ENCODE measurements at regions not wholly inside any gene's neighbourhood (a gene's known extent, or its start where the extent isn't known, plus 50 kb on each side); places are given as distances from the start of the nearest gene placed in this dataset.

DNA sequence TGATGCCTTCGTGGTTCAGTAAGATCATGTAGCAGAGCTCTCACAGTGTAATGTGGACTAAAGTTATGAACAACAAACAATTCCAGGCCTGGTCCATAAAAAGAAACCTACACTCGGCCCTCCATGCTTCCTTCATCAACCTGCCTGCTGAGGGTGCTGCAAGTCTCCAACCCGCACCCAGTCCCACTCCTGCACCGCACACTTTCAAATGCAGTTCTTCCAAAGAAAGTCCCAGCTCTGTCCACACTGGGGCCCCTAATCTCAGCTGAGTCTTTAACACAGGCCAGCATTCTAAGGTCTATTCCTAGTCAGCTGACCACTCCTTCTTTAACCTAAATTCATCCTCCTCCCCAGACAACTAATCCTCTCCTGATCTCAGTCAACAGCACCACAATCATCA is 71.5 kb upstream of the NR5A2 start:
- DNase-seq: no peak

DNA sequence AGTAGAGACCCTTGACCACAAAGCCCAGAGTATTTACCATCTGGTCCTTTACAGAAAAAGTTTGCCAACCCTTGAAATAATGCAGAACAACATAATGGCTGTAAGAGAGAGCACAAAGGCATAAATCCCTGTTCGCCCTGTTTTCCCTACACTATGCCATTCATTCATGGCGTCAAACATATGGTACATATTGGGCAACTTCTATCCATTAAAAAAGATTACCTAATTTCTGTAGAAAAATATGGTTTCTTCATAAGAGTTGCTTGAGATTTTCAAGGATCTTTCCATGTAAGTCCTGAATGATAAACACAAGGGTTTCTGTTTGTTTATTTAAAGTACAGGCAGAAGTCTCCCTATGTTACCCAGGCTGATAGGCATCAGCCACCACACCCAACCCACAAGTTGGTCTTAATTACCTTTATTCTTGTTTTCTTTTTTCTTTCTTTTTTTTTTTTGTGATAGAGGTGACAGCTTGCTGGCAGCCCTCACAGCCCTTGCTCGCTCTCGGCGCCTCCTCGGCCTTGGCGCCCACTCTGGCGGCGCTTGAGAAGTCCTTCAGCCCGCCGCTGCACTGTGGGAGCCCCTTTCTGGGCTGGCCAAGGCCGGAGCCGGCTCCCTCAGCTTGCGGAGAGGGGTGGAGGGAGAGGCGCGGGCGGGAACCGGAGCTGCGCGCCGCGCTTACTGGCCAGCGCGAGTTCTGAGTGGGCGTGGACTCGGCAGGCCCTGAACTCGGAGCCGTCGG is 68.3 kb upstream of the NR5A2 start:
- no peak for DNase-seq

DNA sequence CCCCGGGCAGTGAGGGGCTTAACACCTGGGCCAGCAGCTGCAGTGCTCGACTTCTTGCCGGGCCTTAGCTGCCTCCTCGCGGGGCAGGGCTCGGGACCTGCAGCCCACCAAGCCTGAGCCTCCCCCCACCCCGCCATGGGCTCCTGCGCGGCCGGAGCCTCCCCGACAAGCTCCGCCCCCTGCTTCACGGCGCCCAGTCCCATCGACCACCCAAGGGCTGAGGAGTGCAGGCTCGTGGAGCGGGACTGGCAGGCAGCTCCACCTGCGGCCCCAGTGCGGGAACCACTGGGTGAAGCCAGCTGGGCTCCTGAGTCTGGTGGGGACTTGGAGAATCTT is 67.8 kb upstream of the NR5A2 start:
- DNase-seq: no peak

DNA sequence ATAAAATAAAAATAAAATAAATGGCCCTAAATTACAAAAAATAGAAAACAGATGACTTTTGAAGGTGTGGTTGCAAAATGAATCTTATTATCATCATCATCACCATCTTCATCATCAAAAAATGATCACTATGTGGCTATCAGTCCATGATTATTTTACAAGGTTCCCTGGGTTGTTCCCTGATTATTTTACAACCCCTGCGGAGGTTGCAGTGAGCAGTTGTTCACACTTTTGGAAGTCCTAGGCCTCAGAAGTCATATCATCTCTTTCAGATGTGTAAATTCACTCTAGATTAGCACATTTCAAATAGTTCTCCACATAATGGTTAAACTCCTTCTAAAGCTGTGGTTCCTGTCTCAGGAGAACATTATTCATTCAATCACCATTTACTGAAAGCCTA is 57.4 kb upstream of the NR5A2 start:
- no peak for DNase-seq

DNA sequence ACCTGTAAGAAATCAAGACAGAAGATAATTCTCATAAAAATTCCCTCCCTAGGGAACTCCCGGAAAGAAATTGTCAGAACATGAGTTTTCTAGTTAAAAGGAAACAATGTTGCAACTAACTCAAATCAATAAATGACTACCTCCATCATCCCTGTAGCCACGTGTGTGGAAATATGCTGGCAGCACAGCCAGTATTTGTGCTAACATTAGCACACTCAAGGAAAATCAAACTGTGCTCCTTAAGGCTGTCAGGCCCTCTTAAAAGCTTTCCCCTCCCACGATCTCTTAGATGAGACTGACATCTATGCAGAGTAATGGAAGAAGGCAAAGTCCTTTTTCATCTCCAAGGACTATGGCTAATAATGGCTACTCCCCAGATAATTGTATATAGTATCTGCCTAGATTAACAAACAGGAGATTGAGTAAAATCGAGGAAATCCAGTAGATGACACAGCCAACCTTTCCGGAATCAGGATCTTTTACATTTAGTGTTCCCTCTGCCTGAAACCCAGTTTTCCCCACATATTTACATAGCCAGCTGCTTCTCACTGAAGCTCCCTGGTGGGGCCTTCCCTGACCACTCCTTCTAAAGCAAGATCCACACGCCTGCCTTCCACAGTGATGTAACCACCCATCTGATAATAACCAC is 50.9 kb upstream of the NR5A2 start:
- DNase-seq: no peak
